HTR-8/SVneo (cell line): ENCODE measurements at regions not wholly inside any gene's neighbourhood (a gene's known extent, or its start where the extent isn't known, plus 50 kb on each side); places are given as distances from the start of the nearest gene placed in this dataset.
"Not testable (repeated sequence)": the region's sequence is repeated elsewhere in the genome, so short reads cannot be mapped to it uniquely, and the experiment has no call there.

Experiments
- DNase-seq: peaks from one replicate; pipeline ENCODE4 v3.0.0; 2011; ENCODE audit warnings: low spot score, mixed read lengths; ENCODE audit not compliant: insufficient read length
- FAIRE-seq: peaks from 2 replicates; lab custom pipeline; 2011; peaks lifted over from hg19 to GRCh38; lab: Jason Lieb, UNC

GRCh38 chr4:95779447-95779846, 60.4 kb upstream of the PDHA2 start:
- FAIRE-seq, result no peak

DNA sequence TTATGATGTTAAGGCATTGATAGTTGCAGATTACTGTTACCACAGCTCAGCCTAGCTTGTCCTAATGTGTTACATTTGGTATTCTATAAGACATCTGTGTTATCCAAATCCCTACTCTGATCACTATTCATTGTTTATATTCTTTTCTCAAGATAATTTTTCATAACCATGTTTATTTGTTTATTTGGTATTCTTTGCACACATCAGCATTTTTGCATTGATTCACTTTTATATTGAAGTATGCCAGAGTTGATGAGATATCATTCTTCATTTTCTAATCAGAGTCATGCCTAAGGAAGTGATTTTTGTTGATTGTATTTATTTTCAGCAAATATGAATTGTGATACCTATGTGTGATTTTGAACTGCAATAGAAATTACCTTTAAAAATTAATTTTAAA, 61.2 kb upstream of the PDHA2 start:
- DNase-seq, result no peak
- no peak for FAIRE-seq

More at GRCh38 chr4:95779447-95779846, 60.4 kb upstream of the PDHA2 start:
- no peak for DNase-seq

DNA sequence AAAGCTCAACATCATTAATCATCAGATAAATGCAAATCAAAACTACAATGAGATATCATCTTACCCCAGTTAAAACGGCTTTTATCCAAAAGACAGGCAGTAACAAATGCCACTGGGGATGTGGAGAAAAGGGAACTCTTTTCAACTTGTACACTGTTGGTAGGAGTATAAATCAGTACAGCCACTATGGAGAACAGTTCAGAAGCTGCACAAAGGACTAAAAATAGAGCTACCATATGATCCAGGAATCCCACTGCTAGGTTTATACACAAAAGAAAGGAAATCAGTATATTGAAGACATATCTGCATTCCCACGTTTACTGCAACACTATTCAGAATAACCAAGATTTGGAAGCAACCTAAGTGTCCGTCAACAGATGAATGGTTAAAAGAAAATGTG, 69.3 kb upstream of the PDHA2 start:
- not testable (repeated sequence) for DNase-seq, FAIRE-seq

- DNase-seq (no peak), FAIRE-seq (no peak)
Measured at GRCh38 chr4:95764961-95765360, 74.9 kb upstream of the PDHA2 start.

DNA sequence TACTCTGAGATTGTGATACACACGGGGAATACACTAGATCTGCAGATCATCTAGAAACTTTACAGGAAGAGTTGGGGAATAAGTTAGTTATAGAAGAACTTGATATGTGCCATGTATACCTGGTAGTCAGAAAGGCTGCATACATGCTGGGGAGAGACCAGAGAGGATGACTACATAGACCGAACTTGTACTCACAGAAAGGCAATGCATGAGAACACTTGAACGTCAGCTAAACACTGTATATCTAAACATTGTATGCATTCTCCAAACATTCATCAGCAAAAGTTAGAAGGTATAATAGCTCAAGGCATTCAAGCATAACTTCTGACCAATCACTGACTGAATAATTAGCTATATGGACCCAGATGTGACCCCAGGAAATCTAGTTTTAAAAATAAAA, 78.0 kb upstream of the PDHA2 start:
- no peak for FAIRE-seq
- no peak for DNase-seq

- peak; percentile 25 for DNase-seq
- FAIRE-seq, result no peak
Measured at GRCh38 chr4:95761426-95761825, 78.5 kb upstream of the PDHA2 start.

GRCh38 chr4:95760646-95761045, 79.2 kb upstream of the PDHA2 start:
- not testable (repeated sequence) for DNase-seq, FAIRE-seq

DNA sequence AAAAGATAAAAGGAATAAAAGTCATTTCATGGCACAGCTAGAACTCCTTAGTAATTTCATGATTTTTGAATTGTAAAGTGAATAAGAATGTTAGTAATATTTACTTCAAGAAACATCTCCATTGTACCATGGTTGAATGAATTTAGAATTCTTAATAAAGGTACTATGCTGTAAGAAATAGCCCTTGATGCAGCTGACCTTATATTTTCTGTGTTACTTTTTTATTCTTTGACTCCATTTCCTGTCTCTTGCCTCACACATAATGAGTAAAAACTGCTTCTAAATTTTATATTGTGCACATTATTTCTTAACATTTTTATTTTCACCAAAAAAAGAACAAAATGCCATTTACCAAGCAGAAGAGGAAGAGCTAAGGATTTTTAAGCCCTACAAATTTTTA, 81.9 kb upstream of the PDHA2 start:
- FAIRE-seq (no peak), DNase-seq (no peak)

- no peak for DNase-seq
Measured at GRCh38 chr4:95754667-95755066, 85.2 kb upstream of the PDHA2 start.

GRCh38 chr4:95749204-95749603, 90.7 kb upstream of the PDHA2 start:
- FAIRE-seq (no peak), DNase-seq (no peak)

More at GRCh38 chr4:95754667-95755066, 85.2 kb upstream of the PDHA2 start:
- no peak for FAIRE-seq

- no peak for FAIRE-seq
- no peak for DNase-seq
Measured at GRCh38 chr4:95742872-95743271, 97.0 kb upstream of the PDHA2 start.

- FAIRE-seq (no peak), DNase-seq (no peak)
Measured at GRCh38 chr4:95742179-95742578, 97.7 kb upstream of the PDHA2 start.

DNA sequence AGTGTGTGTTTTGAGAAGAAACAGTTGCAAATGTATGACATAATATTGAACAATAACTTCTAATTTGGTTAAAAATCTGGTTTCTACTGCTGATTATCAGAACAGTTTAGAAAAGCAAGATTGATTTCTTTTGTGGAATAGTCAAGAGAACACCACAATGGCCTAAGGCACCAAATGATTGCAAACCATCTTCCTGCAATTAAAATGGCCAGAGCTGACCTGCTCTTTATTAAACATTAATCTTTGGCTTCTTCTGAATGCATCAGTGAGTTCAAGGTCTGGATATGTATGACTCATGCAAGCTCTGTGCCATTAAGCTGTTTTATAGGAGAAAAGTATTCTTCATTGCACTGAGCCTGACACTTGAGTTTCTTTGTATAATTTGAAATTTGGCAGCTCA, 107.8 kb upstream of the PDHA2 start:
- FAIRE-seq (no peak), DNase-seq (no peak)

DNA sequence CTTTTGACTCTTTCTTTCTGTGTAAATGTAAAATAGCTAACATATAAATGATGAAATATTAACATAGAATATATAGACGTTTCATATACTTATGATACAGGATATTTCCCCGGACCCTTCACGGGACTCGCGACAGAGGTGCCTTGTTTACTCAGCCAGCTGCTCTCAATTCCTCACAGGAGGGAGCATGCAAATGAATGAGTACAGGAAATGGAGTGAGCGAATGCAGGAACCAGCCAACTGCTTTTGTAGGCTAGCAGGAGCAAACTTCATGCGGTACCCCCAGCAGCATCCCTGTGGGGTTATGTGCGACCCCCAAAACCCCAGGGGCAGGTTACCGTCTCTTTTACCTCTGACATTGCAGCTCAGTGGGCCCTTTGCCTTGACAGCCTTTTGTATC, 110.3 kb upstream of the PDHA2 start:
- FAIRE-seq, result no peak

GRCh38 chr4:95728145-95728544, 111.7 kb upstream of the PDHA2 start:
- DNase-seq (no peak), FAIRE-seq (no peak)

More for the DNA sequence above, 110.3 kb upstream of the PDHA2 start:
- DNase-seq, result no peak

- FAIRE-seq (no peak), DNase-seq (no peak)
Measured at GRCh38 chr4:95715830-95716229, 124.1 kb upstream of the PDHA2 start.

- no peak for FAIRE-seq
- no peak for DNase-seq
Measured at GRCh38 chr4:95714571-95714970, 125.3 kb upstream of the PDHA2 start.

DNA sequence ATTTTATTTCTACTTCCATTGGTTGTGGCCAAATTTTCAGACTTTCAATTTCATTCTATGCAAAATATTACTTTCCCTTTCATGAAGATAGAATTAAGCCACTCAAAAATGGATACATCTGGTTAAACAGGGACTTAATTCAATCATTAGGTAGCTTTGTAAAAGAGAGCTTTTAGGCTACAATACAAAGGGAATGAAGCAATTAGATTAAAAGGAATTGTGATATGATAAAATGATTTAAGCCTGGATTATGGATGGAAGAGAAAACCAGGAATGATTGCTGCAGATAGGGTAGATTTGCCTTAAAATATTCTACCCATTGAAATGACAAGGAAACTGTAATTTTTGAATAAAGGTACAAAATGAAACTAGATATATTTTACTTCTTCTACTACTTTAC, 134.6 kb upstream of the PDHA2 start:
- FAIRE-seq, result no peak

GRCh38 chr4:95701500-95702170, 138.3 kb upstream of the PDHA2 start:
- no peak for DNase-seq
- FAIRE-seq, result no peak

More for the DNA sequence above, 134.6 kb upstream of the PDHA2 start:
- DNase-seq, result no peak

DNA sequence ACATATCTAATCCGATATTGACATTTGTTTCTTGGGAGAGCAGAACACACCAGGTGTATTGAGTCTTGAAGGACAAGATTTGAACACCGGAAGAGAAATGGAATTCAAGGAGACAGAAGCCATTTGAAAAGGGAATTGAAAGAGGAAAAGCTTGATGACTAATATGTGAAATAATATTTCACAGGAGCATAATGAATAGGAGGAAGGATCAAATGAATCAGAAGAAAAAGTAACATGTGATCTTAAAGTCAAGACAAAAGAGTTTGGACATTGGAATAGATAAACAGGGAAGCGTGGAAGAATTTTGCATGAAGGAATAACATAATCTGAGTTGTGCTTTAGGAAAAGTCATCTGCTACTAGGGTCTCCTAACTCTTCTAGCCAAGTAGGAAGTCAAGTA, 145.5 kb upstream of the PDHA2 start:
- DNase-seq, result no peak
- FAIRE-seq, result no peak

DNA sequence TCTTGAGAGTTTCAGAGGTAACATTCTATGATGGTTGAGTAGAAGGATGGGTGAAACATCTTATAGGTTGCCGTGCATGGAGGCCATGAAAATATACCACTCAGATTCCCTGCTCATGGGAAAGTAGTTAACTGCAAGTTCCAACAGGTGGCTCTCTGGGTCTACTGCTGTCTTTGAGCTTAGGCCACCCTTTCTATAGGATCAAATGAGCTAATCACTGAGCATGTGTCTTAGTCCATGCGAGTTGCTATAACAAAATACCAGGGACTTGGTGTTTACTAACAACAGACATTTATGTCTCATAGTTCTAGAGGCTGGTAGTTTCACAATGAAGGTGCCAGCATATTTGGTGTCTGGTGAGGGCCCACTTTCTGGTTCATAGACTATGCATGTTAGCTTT, 144.8 kb upstream of the UNC5C start:
- DNase-seq, result no peak

GRCh38 chr4:95676190-95676589, 127.4 kb upstream of the UNC5C start:
- FAIRE-seq (no peak), DNase-seq (no peak)

More for the DNA sequence above, 144.8 kb upstream of the UNC5C start:
- no peak for FAIRE-seq
